HPDE6-E6E7 (cell line): ENCODE measurements at regions not wholly inside any gene's neighbourhood (a gene's known extent, or its start where the extent isn't known, plus 50 kb on each side); places are given as distances from the start of the nearest gene placed in this dataset.
"Not testable (repeated sequence)": the region's sequence is repeated elsewhere in the genome, so short reads cannot be mapped to it uniquely, and the experiment has no call there.

Experiments used
- DNase-seq: peaks from one replicate; pipeline ENCODE4 v3.0.0; 2011; ENCODE audit warnings: missing footprints; ENCODE audit errors: extremely low spot score

GRCh38 chr21:13923175-13923574, 287.6 kb downstream of the LIPI start:
- not testable (repeated sequence) for DNase-seq

DNA sequence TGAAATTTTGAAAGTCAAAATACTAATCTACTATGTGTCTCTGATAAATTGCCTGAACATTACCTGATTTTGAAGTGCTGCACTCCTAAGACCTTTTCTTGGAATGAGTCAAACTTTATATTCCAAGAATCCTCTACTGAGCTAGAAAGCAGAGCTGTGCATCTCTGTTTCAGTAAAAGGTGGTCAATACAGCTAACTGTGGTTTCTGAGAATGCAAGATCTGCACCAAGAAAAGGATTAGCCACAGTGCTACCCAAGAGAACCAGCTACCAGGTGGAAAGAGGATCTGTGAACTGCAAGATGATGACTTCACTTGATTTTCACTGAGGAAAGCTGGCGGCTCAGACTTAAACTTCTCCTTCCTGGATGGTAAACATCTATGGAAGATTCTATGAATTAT, 289.3 kb downstream of the LIPI start:
- DNase-seq, result not testable (repeated sequence)

GRCh38 chr21:13907385-13907784, 297.8 kb downstream of the POTED start:
- not testable (repeated sequence) for DNase-seq

DNA sequence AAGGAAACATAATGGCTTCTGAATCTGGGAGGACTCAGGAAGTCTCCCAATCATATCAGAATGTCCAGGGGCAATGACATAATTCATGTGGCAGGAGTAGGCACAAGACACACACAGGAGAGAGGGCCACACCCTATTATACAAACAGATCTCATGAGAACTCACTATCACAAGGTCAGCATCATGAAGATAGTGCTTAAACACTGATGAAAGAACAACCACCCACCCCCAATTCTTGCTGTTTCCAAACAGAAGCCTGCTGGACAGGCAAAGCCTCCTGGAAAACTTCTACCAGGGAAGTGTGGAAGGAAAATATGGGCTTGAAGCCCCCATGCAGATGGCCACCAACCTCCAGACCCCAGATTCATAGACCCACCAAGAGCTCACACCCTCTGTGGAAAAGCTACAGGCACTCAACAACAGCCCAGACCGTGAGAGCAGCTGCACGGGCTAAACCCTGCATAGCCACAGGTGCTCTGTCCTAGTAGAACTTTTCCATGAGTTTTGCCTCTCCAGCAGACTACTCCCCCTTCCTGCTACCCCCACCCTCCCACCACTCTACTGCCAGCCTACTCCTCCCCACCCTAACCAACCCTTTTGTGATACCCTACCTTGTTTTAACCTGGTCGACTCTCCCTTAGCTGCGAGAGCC, 287.1 kb downstream of the POTED start:
- not testable (repeated sequence) for DNase-seq

DNA sequence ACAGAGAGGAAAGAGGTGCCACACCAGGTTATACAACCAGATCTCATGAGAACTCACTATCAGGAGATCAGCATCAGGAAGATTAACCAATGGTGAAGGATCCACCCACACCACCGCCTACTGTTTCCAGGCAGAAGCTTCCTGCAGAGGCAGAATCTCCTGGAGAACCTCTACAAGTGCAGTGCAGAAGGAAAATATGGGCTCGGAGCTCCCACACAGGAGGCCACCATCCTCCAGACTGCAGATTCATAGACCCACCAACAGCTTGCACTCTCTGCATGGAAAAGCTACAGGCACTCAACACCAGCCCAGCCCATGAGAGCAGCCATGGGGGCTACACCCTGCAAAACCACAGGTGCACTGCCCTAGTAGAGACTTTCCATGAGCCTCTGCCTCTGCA, 284.0 kb downstream of the POTED start:
- not testable (repeated sequence) for DNase-seq

DNA sequence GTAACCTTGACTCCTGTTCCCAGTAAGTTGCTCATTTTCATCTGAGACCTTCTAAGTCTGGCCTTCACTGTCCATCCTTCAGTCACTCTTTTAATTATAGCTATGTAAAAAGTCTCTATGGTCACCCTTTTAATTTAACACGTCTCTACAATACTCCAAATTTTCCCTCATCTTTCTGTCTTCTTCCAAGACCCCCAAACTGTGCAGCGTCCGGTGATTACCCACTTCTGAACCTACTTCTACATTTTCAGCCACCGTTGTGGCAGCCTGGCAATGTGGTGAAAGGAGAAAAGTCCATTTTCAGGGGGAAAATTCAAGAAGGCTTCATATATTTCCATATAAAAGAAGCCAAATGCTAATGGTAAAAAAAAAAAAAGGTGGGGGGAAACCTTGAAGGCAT, 283.4 kb downstream of the POTED start:
- not testable (repeated sequence) for DNase-seq

- not testable (repeated sequence) for DNase-seq
Measured at GRCh38 chr21:13892146-13892751, 282.7 kb downstream of the POTED start.

DNA sequence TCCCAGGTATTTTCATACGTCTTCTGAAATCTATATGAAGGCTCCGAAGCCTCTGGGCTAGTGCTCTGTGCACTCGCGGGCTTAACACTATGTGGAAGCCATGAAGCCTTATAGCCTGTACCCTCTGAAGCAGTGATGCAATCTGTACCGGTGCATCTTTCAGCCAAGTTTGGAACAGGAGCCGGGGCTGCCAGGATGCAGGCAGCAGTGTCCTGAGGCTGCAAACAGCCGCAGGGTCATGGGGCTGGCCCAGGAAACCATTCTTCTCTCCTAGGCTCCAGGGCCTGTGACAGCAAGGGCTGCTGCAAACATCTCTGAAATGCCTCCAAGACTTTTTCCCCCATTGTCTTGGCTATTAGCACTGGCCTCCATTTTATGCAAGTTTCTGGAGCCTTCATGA, 279.6 kb downstream of the POTED start:
- DNase-seq, result not testable (repeated sequence)

DNA sequence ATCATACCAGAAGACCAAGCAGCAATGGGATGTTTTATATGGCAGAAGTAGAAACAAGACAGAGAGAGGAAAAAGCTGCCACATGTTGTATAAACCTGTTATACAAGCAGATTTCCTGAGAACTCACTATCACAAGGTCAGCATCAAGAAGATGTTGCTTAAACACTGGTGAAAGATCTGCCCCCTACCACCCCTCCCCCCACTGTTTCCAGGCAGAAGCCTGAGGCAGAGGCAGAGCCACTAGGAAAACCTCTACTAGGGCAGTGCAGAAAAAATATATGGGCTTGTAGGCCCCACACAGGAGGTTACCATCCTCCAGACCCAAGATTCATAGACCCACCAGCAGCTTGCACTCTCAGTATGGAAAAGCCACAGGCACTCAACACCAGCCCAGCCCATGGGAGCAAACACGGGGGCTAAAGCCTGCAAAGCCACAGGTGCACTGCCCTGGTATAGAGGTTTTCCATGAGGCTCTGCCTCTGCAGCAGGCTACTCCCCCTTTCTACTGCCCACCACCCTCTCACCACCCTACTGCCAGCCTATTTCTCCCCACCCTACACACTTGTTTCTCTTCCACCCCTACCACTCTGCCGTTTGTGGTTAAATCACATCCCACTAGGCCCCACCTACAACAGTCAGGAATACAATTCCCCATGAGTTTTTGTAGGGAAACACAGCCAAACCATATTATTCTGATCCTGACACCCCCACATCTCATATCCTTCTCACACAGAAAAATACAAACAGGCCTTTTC, 274.2 kb downstream of the POTED start:
- not testable (repeated sequence) for DNase-seq

DNA sequence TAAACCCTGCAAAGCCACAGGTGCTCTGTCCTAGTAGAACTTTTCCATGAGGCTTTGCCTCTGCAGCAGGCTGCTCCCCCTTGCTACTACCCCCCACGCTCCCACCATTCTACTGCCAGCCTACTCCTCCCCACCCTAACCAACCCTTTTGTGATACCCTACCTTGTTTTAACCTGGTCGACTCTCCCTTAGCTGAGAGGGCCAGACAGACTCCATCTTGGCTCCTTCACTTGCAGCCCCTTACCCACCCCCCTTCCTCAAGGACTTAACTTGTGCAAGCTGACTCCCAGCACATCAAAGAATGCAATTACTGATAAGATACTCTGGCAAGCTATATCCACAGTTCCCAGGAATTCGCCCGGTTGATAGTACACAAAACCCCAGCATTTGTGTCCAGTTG, 267.9 kb downstream of the POTED start:
- not testable (repeated sequence) for DNase-seq

DNA sequence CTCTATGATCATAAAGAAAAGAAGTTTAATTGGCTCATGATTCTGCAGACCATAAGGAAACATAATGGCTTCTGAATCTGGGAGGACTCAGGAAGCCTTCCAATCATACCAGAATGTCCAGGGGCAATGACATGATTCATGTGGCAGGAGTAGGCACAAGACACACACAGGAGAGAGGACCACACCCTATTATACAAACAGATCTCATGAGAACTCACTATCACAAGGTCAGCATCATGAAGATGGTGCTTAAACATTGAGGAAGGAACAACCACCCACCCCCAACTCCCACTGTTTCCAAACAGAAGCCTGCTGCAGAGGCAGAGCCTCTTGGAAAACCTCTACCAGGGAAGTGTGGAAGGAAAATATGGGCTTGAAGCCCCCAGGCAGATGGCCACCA, 267.4 kb downstream of the POTED start:
- not testable (repeated sequence) for DNase-seq

GRCh38 chr21:13874001-13874400, 264.4 kb downstream of the POTED start:
- DNase-seq, result not testable (repeated sequence)

DNA sequence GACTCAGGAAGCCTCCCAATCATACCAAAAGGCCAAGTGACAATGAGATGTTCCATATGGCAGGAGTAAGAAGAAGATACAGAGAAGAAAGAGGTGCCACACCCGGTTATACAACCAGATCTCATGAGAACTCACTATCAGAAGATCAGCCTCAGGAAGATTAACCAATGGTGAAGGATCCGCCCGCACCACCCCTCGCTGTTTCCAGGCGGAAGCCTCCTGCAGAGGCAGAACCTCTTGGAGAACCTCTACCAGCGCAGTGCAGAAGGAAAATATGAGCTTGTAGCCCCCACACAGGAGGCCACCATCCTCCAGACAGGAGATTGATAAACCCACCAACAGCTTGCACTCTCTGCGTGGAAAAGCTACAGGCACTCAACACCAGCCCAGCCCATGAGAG, 245.1 kb downstream of the POTED start:
- no peak for DNase-seq

- not testable (repeated sequence) for DNase-seq
Measured at GRCh38 chr21:13850808-13851207, 241.2 kb downstream of the POTED start.

DNA sequence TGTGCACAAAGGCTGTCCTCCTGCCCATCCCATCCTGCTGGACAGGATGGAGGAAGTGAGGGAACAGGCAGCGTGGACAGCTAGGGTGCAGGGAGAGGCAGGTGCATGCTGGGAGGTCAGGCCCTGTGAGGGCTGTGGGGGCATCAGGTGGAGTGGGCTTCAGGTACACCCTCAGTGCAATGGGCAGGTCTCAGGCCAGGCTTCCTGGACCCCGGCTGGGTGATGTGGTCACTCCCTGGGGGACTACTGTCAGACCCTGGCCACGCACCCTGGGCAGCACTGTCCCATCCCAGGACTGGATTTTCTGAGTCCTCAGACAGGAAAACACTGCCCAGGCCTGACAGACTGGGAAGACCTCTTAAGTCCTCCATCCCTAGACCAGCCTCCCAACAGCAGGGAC, 239.9 kb downstream of the POTED start:
- DNase-seq, result not testable (repeated sequence)

DNA sequence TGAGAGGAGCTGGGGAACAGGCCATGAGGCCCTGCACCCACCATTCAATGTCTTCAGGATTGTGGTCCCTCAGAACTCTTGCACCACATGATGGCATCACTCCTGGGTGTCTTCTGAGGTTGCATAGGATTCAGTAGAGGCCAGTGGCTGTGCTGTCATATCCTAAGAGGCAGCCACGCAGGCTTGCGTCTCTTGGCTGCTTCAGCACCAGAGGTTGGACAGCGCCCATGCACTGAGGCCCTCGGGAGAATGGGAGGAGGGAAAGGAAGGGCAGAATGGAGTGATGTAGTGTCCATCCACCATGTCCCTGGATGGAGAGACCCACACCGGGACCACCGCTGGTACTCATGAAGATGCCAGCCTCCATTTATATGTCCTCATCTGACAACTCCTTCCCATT, 237.1 kb downstream of the POTED start:
- not testable (repeated sequence) for DNase-seq

GRCh38 chr21:13844574-13844973, 235.0 kb downstream of the POTED start:
- DNase-seq, result not testable (repeated sequence)

DNA sequence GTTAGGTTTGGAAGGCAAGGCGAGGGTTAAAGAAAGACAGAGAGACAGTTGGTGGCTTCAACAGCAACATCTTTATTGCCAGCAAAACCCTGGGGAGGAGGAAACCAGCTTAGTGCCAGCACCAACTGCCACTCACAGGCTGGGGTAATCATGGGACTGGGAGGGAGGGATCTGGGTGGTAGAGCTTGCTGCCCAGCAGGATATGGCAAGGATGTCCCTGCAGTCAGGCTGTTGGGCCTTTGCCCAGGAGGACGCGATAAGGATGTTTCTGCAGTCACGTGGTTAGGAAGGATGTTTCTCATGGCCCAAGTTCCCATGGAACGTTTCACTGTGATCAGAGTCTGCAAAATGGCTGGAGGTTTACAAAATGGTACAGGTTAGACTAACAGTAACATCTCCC, 233.5 kb downstream of the POTED start:
- not testable (repeated sequence) for DNase-seq

DNA sequence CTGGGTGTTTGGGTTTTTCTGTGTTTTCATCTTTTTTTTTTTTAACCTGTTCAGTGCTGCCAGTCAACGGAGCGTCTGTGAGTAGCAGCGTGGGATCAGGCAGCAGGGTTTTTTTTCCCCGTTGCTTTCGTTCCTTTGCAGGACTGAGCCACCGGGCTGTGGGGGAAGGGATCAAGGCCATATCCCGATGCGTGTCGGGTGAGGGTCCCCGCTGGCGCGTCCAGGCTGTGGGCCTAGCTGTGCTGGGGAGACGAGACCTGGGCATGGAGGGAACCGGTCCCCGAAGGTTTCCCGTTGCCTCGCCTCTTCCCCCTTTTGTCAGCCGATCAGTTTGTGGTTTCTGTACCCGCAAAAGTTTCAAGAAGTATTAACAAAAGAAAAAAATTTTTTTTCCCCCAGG, 218.1 kb downstream of the POTED start:
- DNase-seq, result not testable (repeated sequence)

GRCh38 chr21:13827201-13827600, 217.6 kb downstream of the POTED start:
- no peak for DNase-seq

DNA sequence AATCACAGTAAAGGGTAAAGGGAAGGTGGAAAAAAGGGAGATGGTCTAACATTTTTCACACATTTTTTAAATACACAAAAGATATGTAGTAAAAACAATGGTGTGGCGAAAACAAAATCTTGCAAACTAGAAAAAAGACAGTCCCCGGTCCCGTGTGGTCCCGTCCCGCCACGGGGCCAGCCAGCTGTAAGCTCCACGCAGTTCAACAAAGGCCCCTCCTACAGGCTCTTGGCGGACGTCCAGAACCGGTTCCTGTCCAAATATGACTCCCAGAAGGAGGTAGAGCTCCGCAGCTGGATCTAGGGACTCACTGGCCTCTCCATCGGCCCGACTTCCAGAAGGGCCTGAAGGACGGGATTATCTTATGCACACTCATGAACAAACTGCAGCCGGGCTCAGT, 216.9 kb downstream of the POTED start:
- DNase-seq, result not testable (repeated sequence)

DNA sequence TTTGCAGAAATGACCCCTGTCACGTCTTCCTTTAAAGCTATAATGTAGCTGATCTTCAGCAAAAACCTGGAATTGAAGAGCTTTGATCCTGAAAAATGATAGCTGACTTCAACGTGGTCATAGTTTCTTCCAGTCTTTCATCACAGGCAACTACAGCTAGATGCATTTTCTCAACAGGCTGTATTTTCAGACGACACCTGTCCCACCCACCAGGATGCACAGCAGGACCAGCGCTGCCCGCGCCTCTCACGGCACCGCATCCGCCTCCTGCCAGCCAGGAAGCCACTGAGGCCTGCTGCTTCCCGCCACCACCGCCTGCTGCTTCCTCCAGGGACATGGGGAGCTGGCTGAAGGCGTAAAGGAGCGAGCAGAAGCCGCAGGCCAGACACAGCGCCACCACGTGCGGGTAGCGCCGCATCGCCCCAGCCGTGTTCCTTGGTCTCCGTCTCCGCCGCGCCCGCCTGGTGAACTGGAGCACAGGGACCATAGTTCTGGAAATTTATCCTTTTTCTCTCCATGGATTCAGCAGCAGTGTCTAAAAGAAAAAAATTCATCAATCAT, 215.7 kb downstream of the POTED start:
- DNase-seq, result not testable (repeated sequence)
